Mesendoderm (in vitro differentiated cells): ENCODE measurements at regions not wholly inside any gene's neighbourhood (a gene's known extent, or its start where the extent isn't known, plus 50 kb on each side); places are given as distances from the start of the nearest gene placed in this dataset.

Experiments
- DNase-seq: peaks from one replicate; pipeline ENCODE4 v3.0.0; 2013
- H2AK5ac ChIP-seq: 2 replicates; pipeline ENCODE4 v1.6.1; 2013; ENCODE audit warnings: low read length, inconsistent platforms
- H2BK120ac ChIP-seq: 2 replicates; pipeline ENCODE4 v1.6.1; 2013; ENCODE audit warnings: low read depth, mild to moderate bottlenecking, low read length, moderate library complexity, mixed read lengths
- H2BK15ac ChIP-seq: replicated peaks from 2 replicates; pipeline ENCODE4 v1.6.1; 2013; ENCODE audit warnings: low read depth, mild to moderate bottlenecking, moderate library complexity
- H2BK5ac ChIP-seq: 2 replicates; pipeline ENCODE4 v1.6.1; 2013; ENCODE audit warnings: low read length, inconsistent platforms
- H3K18ac ChIP-seq: 2 replicates; pipeline ENCODE4 v1.6.1; 2013; ENCODE audit warnings: mild to moderate bottlenecking, low read length, mixed read lengths
- H3K23ac ChIP-seq: one replicate; pipeline ENCODE4 v1.6.1; 2013; ENCODE audit warnings: low read length
- H3K27ac ChIP-seq: 2 replicates; pipeline ENCODE4 v1.5.1; 2013; ENCODE audit warnings: low read depth, mild to moderate bottlenecking, inconsistent platforms, low read length, moderate library complexity
- H3K27me3 ChIP-seq: 2 replicates; pipeline ENCODE4 v1.6.1; 2013; ENCODE audit warnings: low read length, control low read depth, mild to moderate bottlenecking, inconsistent platforms; ENCODE audit not compliant: insufficient read depth, poor library complexity
- H3K36me3 ChIP-seq: 2 replicates; pipeline ENCODE4 v1.6.1; 2013; ENCODE audit warnings: low read length, inconsistent platforms; ENCODE audit not compliant: control insufficient read depth, insufficient read depth
- H3K4ac ChIP-seq: one replicate; pipeline ENCODE4 v1.6.1; 2013; ENCODE audit warnings: low read depth, mild to moderate bottlenecking, low read length, moderate library complexity
- H3K4me1 ChIP-seq: 2 replicates; pipeline ENCODE4 v1.6.1; 2013; ENCODE audit warnings: low read depth, low read length, inconsistent platforms; ENCODE audit not compliant: control insufficient read depth
- H3K4me2 ChIP-seq: 2 replicates; pipeline ENCODE4 v1.6.1; 2013; ENCODE audit warnings: low read length
- H3K4me3 ChIP-seq: 2 replicates; pipeline ENCODE4 v1.5.1; 2013; ENCODE audit warnings: mild to moderate bottlenecking, low read length
- H3K56ac ChIP-seq: one replicate; pipeline ENCODE4 v1.6.1; 2013; ENCODE audit warnings: low read length
- H3K79me1 ChIP-seq: 2 replicates; pipeline ENCODE4 v1.6.1; 2013; ENCODE audit warnings: low read length, inconsistent platforms
- H3K79me2 ChIP-seq: 2 replicates; pipeline ENCODE4 v1.6.1; 2013; ENCODE audit warnings: mild to moderate bottlenecking, low read length; ENCODE audit not compliant: control insufficient read depth, insufficient read depth
- H3K9ac ChIP-seq: 2 replicates; pipeline ENCODE4 v1.6.1; 2013; ENCODE audit warnings: low read length, inconsistent platforms
- H4K5ac ChIP-seq: one replicate; pipeline ENCODE4 v1.6.1; 2013; ENCODE audit warnings: low read length
- H4K8ac ChIP-seq: one replicate; pipeline ENCODE4 v1.6.1; 2013; ENCODE audit warnings: low read depth, mild to moderate bottlenecking, control low read depth, low read length, moderate library complexity
- WGBS: extraction: QIAGEN DNeasy Blood & Tissue Kit; methylation state at CpG from one replicate; pipeline ENCODE4 v1.1.7; 2013; ENCODE audit warnings: low lambda C conversion rate, missing lambda C conversion rate; ENCODE audit not compliant: insufficient coverage; ENCODE audit errors: extremely low coverage; 5-methylcytosine and 5-hydroxymethylcytosine counted together

- WGBS = no CpG with 5 or more reads among the region's 4 CpGs
- peak; percentile 41 for DNase-seq
- H3K27ac ChIP-seq = no peak overlapping the region
- no peak overlapping the region for H3K4me2 ChIP-seq
- no peaks in the 10 kb centered on the region for H3K79me2 ChIP-seq
- no peak overlapping the region for H3K4me3 ChIP-seq
- no peaks in the 10 kb centered on the region for H3K36me3 ChIP-seq
- no peak overlapping the region for H4K8ac ChIP-seq
- H3K4me1 ChIP-seq = no peaks in the 10 kb centered on the region
- no peak overlapping the region for H3K56ac ChIP-seq
- no peak overlapping the region for H2AK5ac ChIP-seq
- no peak overlapping the region for H2BK15ac ChIP-seq
- H3K23ac ChIP-seq = no peak overlapping the region
- no peak overlapping the region for H3K9ac ChIP-seq
- H2BK120ac ChIP-seq = no peak overlapping the region
- no peaks in the 10 kb centered on the region for H3K79me1 ChIP-seq
- H4K5ac ChIP-seq = no peak overlapping the region
- no peak overlapping the region for H3K4ac ChIP-seq
- no peaks in the 10 kb centered on the region for H3K27me3 ChIP-seq
- H2BK5ac ChIP-seq = no peak overlapping the region
- no peak overlapping the region for H3K18ac ChIP-seq
Measured at GRCh38 chr2:14535156-14535555, 97.4 kb upstream of the LRATD1 start.

GRCh38 chr2:14536976-14537375 is 95.5 kb upstream of the LRATD1 start:
- Histone ChIP-seq H2BK5ac (no peak overlapping the region), H3K27ac (no peak overlapping the region), H3K4ac (no peak overlapping the region), H2BK15ac (no peak overlapping the region), H3K36me3 (no peaks in the 10 kb centered on the region), H4K5ac (no peak overlapping the region), H3K56ac (no peak overlapping the region), H4K8ac (no peak overlapping the region), H3K4me2 (no peak overlapping the region), H3K79me2 (no peaks in the 10 kb centered on the region), H3K9ac (no peak overlapping the region), H3K27me3 (no peaks in the 10 kb centered on the region), H2BK120ac (no peak overlapping the region), H3K79me1 (no peaks in the 10 kb centered on the region), H3K23ac (no peak overlapping the region), H2AK5ac (no peak overlapping the region), H3K18ac (no peak overlapping the region), H3K4me1 (no peaks in the 10 kb centered on the region), H3K4me3 (no peak overlapping the region)
- WGBS = no CpG with 5 or more reads among the region's 4 CpGs
- no peak for DNase-seq

- Histone ChIP-seq H4K8ac (no peak overlapping the region), H3K79me1 (no peaks in the 10 kb centered on the region), H3K23ac (no peak overlapping the region), H2AK5ac (no peak overlapping the region), H3K4me1 (no peaks in the 10 kb centered on the region), H3K4ac (no peak overlapping the region), H2BK15ac (no peak overlapping the region), H3K27me3 (no peaks in the 10 kb centered on the region), H3K36me3 (no peaks in the 10 kb centered on the region), H3K79me2 (no peaks in the 10 kb centered on the region), H3K18ac (no peak overlapping the region), H3K27ac (no peak overlapping the region), H2BK5ac (no peak overlapping the region), H4K5ac (no peak overlapping the region), H3K4me3 (no peak overlapping the region), H3K56ac (no peak overlapping the region), H3K9ac (no peak overlapping the region), H2BK120ac (no peak overlapping the region), H3K4me2 (no peak overlapping the region)
- WGBS = no CpG with 5 or more reads among the region's 1 CpG
- DNase-seq = no peak
Measured at GRCh38 chr2:14540015-14540414, 92.5 kb upstream of the LRATD1 start.

GRCh38 chr2:14543284-14543683 is 89.2 kb upstream of the LRATD1 start:
- no peaks in the 10 kb centered on the region for H3K27me3 ChIP-seq
- no peak overlapping the region for H3K18ac ChIP-seq
- no peak overlapping the region for H4K8ac ChIP-seq
- no peak overlapping the region for H2BK120ac ChIP-seq
- no peak overlapping the region for H2BK15ac ChIP-seq
- no peak for DNase-seq
- no peak overlapping the region for H3K23ac ChIP-seq
- H3K36me3 ChIP-seq = no peaks in the 10 kb centered on the region
- H3K9ac ChIP-seq = no peak overlapping the region
- H3K79me1 ChIP-seq = no peaks in the 10 kb centered on the region
- H3K27ac ChIP-seq = no peak overlapping the region
- no peak overlapping the region for H3K4ac ChIP-seq
- no peak overlapping the region for H3K4me2 ChIP-seq
- H2BK5ac ChIP-seq = no peak overlapping the region
- H4K5ac ChIP-seq = no peak overlapping the region
- no CpG with 5 or more reads among the region's 4 CpGs for WGBS
- H2AK5ac ChIP-seq = no peak overlapping the region
- no peak overlapping the region for H3K4me3 ChIP-seq
- no peak overlapping the region for H3K56ac ChIP-seq
- H3K79me2 ChIP-seq = no peaks in the 10 kb centered on the region
- no peaks in the 10 kb centered on the region for H3K4me1 ChIP-seq

GRCh38 chr2:14544247-14544646 is 88.3 kb upstream of the LRATD1 start:
- Histone ChIP-seq H2BK5ac (no peak overlapping the region), H4K5ac (no peak overlapping the region), H3K18ac (no peak overlapping the region), H2BK15ac (no peak overlapping the region), H4K8ac (no peak overlapping the region), H3K56ac (no peak overlapping the region), H3K4me1 (no peaks in the 10 kb centered on the region), H3K4ac (no peak overlapping the region), H3K36me3 (no peaks in the 10 kb centered on the region), H3K4me2 (no peak overlapping the region), H3K79me2 (no peaks in the 10 kb centered on the region), H2AK5ac (no peak overlapping the region), H3K9ac (no peak overlapping the region), H3K27ac (no peak overlapping the region), H3K27me3 (no peaks in the 10 kb centered on the region), H2BK120ac (no peak overlapping the region), H3K79me1 (no peaks in the 10 kb centered on the region), H3K23ac (no peak overlapping the region), H3K4me3 (no peak overlapping the region)
- WGBS = no CpG with 5 or more reads among the region's 4 CpGs
- no peak for DNase-seq

GRCh38 chr2:14547830-14548229 is 84.7 kb upstream of the LRATD1 start:
- Histone ChIP-seq H3K27me3 (no peaks in the 10 kb centered on the region), H2BK120ac (no peak overlapping the region), H3K4ac (no peak overlapping the region), H3K9ac (no peak overlapping the region), H4K5ac (no peak overlapping the region), H3K4me3 (no peak overlapping the region), H3K18ac (no peak overlapping the region), H3K79me1 (no peaks in the 10 kb centered on the region), H3K79me2 (no peaks in the 10 kb centered on the region), H3K36me3 (no peaks in the 10 kb centered on the region), H3K23ac (no peak overlapping the region), H3K27ac (no peak overlapping the region), H3K4me1 (no peaks in the 10 kb centered on the region), H2BK15ac (no peak overlapping the region), H3K56ac (no peak overlapping the region), H2AK5ac (no peak overlapping the region), H3K4me2 (no peak overlapping the region), H2BK5ac (no peak overlapping the region), H4K8ac (no peak overlapping the region)
- no CpG with 5 or more reads among the region's 1 CpG for WGBS
- no peak for DNase-seq
